ENCODE measurements at regions not wholly inside any gene's neighbourhood (a gene's known extent, or its start where the extent isn't known, plus 50 kb on each side); places are given as distances from the start of the nearest gene placed in this dataset.

- H3K27me3 ChIP-seq (ENCODE audit: insufficient read depth) = no peaks in the 10 kb centered on the region
- no peaks in the 10 kb centered on the region for H3K36me3 ChIP-seq (ENCODE audit: insufficient read depth)
- no peaks in the 10 kb centered on the region for H3K79me2 ChIP-seq (replicated peaks; ENCODE audit: insufficient read depth)
- H2AFZ ChIP-seq = no peak overlapping the region
- ATAC-seq (no peak), DNase-seq (ENCODE audit: low spot score) (no peak)
- Mint-ChIP-seq H3K27ac (no peak overlapping the region), H3K27me3 (ENCODE audit: insufficient read depth, low read depth, poor library complexity) (no peaks in the 10 kb centered on the region), H3K4me1 (no peaks in the 10 kb centered on the region), H3K9me3 (peaks cover 22% of the 10 kb centered on the region), H3K36me3 (ENCODE audit: low read depth) (peaks cover 10% of the 10 kb centered on the region; the same call in 2 of the 3 replicates), H3K4me3 (no peak overlapping the region)
- no peaks in the 10 kb centered on the region; the same call in 1 of the 2 replicates for H3K9me2 ChIP-seq (ENCODE audit: insufficient read depth)
- H4K20me1 ChIP-seq (replicated peaks; ENCODE audit: insufficient read depth) = no peaks in the 10 kb centered on the region
- no peaks in the 10 kb centered on the region for H3F3A ChIP-seq (replicated peaks; ENCODE audit: low read depth)
- H3K4me2 ChIP-seq = no peak overlapping the region
- no peaks in the 10 kb centered on the region for H3K4me1 ChIP-seq (ENCODE audit: insufficient read depth)
- TF ChIP-seq JUNB (IDR thresholded peaks at IDR 0.05; ENCODE audit: unreplicated experiment) (no peak), EZH2phosphoT487 (IDR thresholded peaks at IDR 0.05; ENCODE audit: unreplicated experiment) (no peak), STAT1 (IDR thresholded peaks at IDR 0.05; ENCODE audit: unreplicated experiment) (no peak), ETS1 (IDR thresholded peaks at IDR 0.05) (no peak), CREB1 (CRISPR knock-in tag; IDR thresholded peaks at IDR 0.05; ENCODE audit: low read depth) (no peak), NANOG (IDR thresholded peaks at IDR 0.05; ENCODE audit: borderline replicate concordance) (no peak), ZNF462 (CRISPR knock-in tag; IDR thresholded peaks at IDR 0.05) (no peak)
- H3K4me3 ChIP-seq = no peak overlapping the region
- H3K27ac ChIP-seq (ENCODE audit: low read depth) = no peak overlapping the region
These were observed 199.4 kb upstream of the NUDT4 start for GRCh38 chr12:93178154-93178878.
